ENCODE measurements at regions not wholly inside any gene's neighbourhood (a gene's known extent, or its start where the extent isn't known, plus 50 kb on each side); places are given as distances from the start of the nearest gene placed in this dataset.

DNA sequence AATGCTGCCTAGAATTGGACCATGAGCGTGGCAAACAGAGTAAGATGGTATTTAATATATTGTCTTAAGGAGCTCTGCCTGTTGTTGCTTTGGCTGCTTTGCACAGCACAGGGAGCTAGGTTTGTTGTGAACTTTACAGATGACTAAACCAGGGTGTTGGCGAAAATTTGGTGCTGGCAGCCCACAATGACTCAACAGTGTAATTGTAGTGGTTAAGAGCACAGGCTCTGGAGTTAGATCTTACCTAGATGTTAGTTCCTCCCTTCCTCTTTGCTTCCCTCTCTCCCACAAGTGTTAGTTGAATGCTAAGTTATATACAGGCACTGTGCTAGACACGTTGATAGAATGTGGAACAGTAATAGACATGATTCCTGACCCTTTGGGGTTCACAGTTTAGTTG is 128.9 kb upstream of the TRPC5 start (continued):
- no peak for TF ChIP-seq ZNF592 (IDR thresholded peaks at IDR 0.05)
- TF ChIP-seq HDAC2 (IDR thresholded peaks at IDR 0.05), result no peak
- no peak for TF ChIP-seq POLR2A (IDR thresholded peaks at IDR 0.05; ENCODE audit: low read depth, low read length)
- TF ChIP-seq KLF5 (IDR thresholded peaks at IDR 0.05; ENCODE audit: partially characterized antibody), result no peak
- peak in 1 of 2 experiments; percentile 29; a peak in 1 of 4 replicates for TF ChIP-seq IKZF2 (IDR thresholded peaks at IDR 0.05)
- TF ChIP-seq HDAC6 (IDR thresholded peaks at IDR 0.05; ENCODE audit: unreplicated experiment), result no peak
- TF ChIP-seq TAF1 (IDR thresholded peaks at IDR 0.05; ENCODE audit: borderline replicate concordance, low read depth, low read length), result no peak
- peak; percentile 37; the same call in 1 of the 2 replicates for TF ChIP-seq DPF2 (IDR thresholded peaks at IDR 0.05)
- TF ChIP-seq MTA3 (IDR thresholded peaks at IDR 0.05; ENCODE audit: borderline replicate concordance, low read length), result no peak
- TF ChIP-seq CREM (IDR thresholded peaks at IDR 0.05; ENCODE audit: low read depth), result no peak
- no peak for TF ChIP-seq LARP7 (IDR thresholded peaks at IDR 0.05)
- no peak for TF ChIP-seq CHD1 (IDR thresholded peaks at IDR 0.05; ENCODE audit: low read depth, low read length)
- no peak for TF ChIP-seq SIX5 (IDR thresholded peaks at IDR 0.05; ENCODE audit: low read depth, low read length, severe bottlenecking)
- no peak for TF ChIP-seq SREBF1 (IDR thresholded peaks at IDR 0.05; ENCODE audit: low read length)
- no peak for TF ChIP-seq MEF2A (IDR thresholded peaks at IDR 0.05; ENCODE audit: insufficient read depth, low read depth, low read length)
- no peak for TF ChIP-seq YBX1 (IDR thresholded peaks at IDR 0.05)
- TF ChIP-seq, protein P1, sequence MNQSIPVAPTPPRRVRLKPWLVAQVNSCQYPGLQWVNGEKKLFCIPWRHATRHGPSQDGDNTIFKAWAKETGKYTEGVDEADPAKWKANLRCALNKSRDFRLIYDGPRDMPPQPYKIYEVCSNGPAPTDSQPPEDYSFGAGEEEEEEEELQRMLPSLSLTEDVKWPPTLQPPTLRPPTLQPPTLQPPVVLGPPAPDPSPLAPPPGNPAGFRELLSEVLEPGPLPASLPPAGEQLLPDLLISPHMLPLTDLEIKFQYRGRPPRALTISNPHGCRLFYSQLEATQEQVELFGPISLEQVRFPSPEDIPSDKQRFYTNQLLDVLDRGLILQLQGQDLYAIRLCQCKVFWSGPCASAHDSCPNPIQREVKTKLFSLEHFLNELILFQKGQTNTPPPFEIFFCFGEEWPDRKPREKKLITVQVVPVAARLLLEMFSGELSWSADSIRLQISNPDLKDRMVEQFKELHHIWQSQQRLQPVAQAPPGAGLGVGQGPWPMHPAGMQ (IDR thresholded peaks at IDR 0.05; ENCODE audit: borderline replicate concordance), result no peak
- no peak for TF ChIP-seq ZNF384 (IDR thresholded peaks at IDR 0.05; ENCODE audit: borderline replicate concordance, low read depth, low read length)

Measured in GM12878 (cell line).